SK-N-MC (cell line): ENCODE measurements at regions not wholly inside any gene's neighbourhood (a gene's known extent, or its start where the extent isn't known, plus 50 kb on each side); places are given as distances from the start of the nearest gene placed in this dataset.

Source experiments
- EZH2 ChIP-seq: fragments of 200-600 bp; sonication (generic); IDR thresholded peaks from one replicate; pipeline ENCODE4 v1.6.1; 2017; ENCODE audit warnings: antibody characterized with exemption
- FOXP2 ChIP-seq: optimal IDR thresholded peaks from 2 replicates; pipeline ENCODE3; 2011; ENCODE audit warnings: mild to moderate bottlenecking, moderate library complexity; ENCODE audit not compliant: insufficient read depth; ENCODE audit errors: extremely low read length, control extremely low read depth
- POLR2AphosphoS5 ChIP-seq: IDR thresholded peaks from 2 replicates; pipeline ENCODE4 v1.6.1; 2012; ENCODE audit warnings: mild to moderate bottlenecking, low read depth, low read length, borderline replicate concordance

DNA sequence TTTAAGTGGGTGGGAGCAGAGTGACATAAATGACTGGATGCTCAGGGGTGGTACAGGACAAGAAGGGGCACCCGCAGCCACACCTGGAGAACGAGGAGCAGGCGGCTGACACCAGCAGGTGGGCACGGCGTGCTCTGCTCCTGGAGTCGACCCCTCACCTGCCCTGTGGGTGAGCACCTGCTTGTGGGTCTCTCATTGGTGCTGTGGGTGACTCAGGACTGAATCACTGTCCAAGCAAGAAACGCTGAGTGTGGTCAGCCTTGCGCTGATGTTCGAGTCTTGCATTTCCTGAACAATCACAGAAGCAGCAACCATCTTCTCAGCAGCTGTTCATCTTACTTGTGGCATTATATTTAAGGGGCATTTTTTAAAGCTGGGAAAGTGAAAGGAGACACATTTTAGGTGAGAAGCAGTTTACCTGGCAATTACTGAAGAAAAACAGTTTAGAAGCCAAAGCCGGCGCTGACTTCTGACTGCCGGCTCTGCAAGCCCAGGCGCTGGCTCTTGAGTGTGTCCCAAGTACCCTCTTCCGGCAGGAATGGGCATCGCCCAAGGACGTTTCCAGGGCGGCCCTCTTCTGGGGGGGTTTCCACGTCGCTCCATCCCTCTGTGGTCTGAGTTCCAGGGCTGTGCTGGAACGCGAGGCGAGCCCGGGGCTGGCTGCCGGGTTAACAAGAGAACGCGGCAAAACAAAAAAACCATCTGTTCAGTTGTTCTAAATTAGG, 145.2 kb upstream of the PFKP start:
- TF ChIP-seq POLR2AphosphoS5 (no peak), EZH2 (no peak), FOXP2 (no peak)
